ENCODE measurements at regions not wholly inside any gene's neighbourhood (a gene's known extent, or its start where the extent isn't known, plus 50 kb on each side); places are given as distances from the start of the nearest gene placed in this dataset.
A peak's percentile ranks its signal among the peaks of the same experiment; 100 is the strongest.

DNA sequence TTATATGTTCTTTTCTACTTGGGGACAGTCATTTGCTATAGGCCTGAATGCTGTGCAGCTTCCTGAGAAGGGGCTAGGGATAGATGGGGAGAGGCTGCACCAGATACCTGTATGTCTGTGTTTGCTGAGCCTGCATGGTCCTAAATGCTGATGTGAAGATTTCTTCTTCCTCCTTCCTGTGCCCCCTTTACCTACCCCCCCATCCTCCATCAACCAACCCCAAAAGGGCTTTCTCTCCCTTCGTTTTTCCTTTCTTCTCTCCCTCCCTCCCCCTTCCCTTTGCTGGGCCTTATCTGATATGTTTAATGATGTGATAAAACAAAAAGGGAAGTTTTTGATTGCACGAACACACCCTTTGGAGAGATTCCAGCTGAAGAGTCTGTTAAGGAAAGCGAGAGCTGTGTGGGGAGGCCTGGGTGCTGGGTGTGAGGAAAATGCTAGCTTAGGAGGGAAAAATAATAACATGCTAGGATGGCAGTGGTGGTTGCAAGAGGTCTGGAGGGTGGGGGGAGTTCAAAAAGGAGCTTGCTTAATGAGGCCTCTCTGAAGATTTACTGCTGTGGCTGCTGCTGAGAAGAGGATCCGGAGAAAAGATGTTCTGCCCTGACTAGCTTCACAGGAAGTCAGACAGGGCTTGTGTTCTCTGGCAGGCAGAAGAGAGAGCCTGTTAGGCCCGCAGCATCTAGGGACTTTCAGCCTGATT lies 101.8 kb downstream of the SAMD9 start:
- DNase-seq (ENCODE audit: low spot score), result no peak

DNA sequence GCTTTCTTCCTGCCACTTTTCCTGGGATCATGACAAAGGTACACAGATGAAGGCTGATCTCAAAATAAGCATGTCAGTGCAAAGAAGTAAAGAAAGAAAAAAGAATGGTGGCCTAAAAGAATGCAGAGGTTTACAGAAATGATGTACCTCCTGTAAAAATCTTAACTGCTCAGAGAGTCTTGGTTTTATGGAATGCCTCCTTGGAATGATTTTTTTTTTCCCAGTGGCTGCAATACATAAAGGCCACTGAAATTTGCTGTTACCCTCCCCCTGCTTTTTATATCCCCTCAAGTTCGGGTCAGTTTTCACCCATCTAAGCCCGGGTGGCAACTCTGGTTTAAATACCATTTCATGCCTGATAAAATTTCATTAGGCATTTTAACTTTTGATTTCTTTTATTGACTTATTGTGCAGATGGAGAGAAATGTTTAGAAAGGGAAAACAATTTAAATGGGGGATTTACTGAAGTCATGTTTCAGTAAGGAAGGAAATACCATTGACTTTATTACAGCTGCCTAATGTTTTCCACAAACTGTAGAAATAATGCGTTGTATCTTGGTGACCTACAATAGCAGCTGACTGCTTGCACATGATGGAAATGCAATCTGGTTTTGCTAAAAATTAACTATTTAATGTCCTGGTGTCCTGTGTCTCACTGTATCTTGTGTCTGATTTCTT lies 102.5 kb downstream of the SAMD9 start:
- DNase-seq (ENCODE audit: low spot score), result no peak

DNA sequence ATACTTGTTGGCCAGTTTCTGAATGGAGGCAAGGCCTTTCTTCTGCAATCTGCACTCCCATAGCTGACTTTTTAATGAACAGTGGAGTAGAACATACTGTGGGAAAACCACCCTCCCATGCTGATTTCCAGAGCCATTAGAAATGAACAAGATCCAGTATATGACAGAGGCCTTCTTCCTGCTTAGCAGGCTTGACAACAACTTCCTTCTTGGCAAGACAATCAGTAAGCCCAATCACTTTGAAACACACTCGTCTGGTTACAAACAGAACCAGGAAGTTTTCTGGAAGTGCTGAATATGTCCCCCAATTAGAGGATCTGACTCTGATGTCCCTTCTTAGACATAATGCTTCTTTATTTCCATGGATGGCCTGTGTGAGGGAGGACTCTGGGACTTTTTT lies 103.4 kb downstream of the SAMD9 start:
- no peak for DNase-seq (ENCODE audit: low spot score)

DNA sequence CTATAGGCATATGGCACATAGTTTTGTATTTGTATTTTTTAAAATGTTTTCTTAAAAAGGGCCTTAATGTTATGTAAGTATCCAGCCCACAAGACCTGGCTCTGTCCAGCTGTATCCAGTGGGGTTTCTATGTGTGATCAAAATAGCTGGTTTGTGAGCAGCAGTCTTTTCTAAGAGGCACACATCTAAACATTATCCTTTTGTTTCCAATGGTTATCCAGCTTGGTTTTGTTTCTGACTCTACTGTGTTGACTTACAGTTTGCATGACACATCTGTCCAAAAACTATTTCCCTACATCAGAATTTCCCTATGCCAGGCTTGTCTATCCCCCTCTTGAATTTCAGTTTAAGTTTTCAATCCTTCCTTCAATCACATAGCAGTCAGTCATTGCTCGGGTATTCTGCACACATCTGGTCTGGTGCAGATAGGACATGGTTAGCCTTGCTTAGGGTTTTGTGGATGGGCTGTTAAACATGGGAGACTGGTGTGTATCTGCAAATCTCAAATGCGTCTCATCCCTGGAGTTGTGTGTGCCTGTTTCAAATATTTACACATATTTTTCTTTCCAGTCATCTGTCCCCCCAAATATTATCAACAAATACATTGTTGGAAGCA lies 104.2 kb downstream of the SAMD9 start:
- DNase-seq (ENCODE audit: low spot score), result no peak

DNA sequence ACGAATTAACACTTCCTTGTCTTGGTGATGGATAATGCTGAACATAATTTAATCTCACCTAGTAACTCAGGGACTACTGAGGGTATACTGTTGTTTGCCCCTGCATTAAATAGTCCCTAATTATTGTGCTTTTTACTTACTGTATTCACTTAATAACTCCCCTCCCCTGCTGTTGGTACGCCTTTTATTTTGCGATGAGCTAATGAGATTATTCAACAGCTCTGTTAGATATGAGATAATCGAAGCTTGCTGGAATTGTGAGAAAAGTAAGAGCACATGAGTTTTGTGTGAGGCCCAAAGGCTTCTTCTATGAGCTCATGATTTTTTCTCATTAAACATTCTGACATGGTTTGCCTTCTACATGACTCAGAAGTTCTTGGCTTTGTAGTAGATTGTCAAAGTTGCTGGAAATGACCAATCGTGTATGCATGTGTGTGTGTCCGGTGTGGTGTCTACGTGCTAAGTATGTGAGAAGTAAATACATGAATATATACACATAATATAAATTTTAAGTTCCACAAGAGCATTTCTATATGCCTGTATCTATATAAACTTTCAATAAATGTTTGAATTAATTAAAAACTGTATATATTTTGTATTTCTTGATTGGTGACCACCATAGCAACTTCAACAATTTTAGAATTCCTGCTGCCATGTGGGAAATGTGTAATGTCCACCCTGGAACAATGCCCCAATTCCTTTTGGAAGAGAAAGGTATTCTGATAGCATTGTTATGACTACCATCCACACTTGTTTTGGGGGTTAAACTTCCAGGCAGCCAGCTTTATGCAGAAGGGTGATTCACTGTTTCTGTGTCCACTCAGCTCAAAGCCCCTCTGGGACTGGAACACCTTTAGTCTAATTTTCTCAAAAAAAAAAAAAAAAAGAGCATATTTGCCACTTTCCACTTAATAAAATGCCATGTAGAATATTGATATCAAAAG lies 106.2 kb downstream of the SAMD9 start:
- DNase-seq (ENCODE audit: low spot score), result no peak

DNA sequence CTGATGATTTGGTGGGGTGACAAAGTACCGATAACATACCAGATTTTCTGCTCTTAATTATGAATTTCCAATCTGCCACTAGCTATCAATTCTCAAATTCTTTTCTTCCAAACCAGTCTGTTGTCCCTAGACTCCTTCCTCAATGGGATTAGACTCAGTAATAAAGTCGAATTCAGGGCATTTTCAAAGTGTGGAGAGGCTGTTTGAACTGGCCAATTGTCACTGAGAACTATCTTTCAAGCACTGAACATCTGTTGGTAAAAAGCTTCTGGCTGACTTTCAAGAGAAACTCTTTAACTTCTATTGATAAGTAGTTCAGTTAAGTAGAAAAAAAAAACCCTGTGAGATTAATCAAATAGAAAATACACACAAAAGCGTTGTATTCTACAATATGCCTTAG lies 108.9 kb downstream of the SAMD9 start:
- peak; percentile 8 for DNase-seq (ENCODE audit: low spot score)

DNA sequence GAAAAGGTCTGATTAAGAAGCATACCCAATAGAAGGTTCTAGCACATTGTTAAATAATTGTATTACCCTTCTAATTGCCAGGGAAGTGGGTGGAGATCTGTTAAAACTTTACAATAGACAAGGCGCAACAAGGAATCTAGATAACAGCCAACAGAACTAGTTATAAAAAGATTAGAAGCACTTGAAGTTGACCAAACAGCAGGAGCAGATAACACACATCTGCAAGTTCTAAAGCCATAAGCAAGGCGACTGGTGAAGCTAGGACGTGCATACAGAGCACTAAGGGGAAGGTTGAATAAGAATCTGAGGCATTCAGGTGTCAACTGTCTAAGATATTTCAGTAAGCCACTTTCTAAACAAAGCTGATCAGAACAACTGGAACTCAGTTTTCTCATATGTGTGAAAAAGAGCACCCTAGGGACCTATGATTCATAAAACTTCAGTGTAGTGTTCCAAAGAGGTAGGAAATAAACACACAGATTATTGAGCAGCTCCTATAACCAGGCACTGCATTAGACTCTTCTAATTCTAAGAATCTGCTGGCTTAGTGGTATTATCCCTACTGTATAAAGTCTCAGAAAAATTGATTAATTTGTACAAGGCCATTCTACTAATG lies 111.2 kb downstream of the SAMD9 start:
- DNase-seq (ENCODE audit: low spot score), result no peak

DNA sequence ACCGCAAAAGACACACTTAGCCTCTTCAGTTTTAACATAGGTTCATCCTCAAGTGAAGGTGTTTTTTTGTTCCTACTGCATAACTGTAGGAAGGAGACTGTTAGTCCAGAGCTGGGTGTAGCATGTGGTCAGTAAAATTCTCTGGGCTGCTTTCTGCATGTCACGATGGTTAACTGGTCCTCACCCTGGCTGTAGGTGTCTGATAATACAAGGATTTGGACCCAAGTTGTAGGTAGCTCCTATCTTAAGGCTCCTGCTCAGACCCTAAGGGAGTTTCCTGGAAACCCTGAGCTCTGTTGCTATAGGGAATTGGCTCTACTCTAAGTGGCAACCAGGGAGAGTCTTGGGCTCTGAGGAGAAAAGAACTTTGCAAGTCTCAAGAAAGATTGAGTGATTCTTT lies 112.9 kb downstream of the SAMD9 start:
- peak; percentile 18 for DNase-seq (ENCODE audit: low spot score)

DNA sequence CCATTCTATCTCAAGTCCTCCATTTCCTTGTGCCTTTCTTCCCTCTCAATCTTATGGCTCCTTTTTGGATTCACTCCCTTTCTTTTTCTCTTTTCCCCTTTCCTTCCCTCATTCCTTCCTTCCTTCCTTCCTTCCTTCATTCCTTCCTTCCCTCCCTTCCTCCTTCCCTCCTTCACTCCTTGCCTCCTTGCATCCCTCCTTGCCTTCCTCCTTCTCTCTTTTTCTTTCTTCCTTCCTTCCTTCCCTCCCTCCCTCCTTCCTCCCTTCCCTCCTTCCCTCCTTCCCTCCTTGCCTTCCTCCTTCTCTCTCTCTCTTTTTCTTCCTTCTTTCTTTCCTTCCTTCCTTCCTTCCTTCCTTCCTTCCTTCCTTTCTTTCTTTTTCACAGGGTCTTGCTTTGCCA lies 120.1 kb downstream of the SAMD9 start:
- no peak for DNase-seq (ENCODE audit: low spot score)

DNA sequence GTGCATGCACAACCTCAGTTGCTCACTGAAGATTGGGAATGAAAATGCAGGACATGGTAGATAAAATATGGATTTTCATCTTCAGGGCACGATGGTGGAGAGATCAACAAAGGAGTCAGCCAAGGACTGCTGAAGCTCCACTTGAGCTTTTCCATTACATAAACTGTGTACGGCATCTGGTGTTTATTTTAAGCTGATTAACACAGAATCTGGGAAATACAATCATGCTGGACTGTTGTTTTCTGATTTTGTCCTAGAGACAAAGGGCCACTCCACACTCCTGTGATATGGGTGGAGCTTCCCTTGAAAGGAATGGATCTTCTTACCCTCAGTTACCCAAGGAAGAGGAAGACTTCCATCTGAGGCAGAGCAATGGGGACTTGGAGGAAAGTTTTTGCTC lies 120.6 kb downstream of the SAMD9 start:
- DNase-seq (ENCODE audit: low spot score), result no peak

DNA sequence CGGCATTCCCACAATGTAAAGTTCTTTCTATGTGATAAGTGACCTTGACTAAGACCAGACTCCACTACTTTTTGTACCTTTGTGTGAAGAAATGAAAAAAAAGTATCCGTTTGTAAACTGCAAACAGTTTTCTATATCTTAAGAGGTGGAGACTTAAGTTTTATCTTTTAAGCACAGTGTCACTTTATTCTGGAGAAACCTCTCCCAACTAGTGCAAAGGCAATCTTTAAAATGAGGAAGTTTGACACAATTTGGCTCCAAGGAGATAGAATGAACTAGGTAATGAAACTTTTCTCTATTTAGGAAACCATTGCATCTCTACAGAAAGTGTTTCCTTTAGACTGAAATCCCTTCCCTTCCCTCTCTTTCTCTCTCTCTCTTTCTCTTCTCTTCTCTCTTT lies 122.9 kb downstream of the SAMD9 start:
- no peak for DNase-seq (ENCODE audit: low spot score)

DNA sequence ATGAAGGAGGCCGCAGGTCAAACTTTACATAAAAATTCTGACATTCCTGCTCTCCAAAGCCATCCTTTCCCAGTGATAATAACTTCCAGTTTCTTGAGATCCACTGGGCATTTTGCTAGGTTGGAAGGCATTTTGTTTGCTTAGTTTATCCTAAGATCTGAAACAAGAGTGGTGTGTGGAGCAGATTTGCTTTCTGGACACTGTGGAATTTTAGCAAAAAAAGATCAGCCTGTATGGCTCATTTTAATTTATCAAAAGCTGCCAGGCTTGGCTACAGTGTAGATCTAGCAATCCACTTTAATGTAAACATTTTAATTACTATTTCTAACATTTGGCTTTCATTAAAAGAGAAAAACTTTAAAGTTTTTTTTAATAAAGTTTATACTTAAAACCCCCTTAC lies 124.8 kb downstream of the SAMD9 start:
- no peak for DNase-seq (ENCODE audit: low spot score)

DNA sequence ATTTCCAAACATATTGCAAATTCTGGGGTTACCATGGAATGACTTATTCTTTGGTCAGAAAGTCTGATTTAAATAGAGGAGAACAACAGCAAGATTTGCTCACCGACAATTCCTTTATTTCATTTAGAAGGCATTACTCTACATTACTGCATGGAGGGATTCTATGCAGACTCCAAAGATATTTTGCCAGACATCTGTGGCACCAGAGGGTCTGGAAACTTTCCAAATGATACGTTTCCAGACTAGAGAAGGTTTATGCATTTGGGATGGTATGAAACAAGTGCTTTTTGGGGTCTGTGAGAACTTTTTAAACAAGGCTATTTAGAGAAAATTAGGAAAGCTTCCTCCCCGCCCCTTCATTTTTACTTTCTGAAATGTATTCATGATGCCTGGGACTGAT lies 125.3 kb downstream of the SAMD9 start:
- DNase-seq (ENCODE audit: low spot score), result no peak

DNA sequence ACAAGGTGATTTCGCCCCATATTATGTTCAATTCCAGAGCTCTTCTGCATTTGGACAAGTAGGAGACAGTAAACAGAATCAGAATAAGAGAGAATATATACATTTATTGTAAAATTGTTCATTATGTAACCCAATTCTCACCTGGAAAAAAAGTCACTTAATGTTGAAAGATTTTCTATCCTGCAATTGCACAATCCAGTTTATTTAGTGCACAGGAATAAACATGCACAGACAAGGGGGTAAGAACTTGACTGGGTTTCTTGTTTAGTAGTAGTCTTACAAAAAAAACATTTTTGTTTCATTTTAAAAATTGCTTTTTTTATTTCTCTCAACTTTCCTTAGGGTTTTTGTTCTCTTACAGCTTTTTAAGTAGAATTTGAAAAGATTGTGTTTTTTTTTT lies 126.6 kb downstream of the SAMD9 start:
- DNase-seq (ENCODE audit: low spot score), result no peak

DNA sequence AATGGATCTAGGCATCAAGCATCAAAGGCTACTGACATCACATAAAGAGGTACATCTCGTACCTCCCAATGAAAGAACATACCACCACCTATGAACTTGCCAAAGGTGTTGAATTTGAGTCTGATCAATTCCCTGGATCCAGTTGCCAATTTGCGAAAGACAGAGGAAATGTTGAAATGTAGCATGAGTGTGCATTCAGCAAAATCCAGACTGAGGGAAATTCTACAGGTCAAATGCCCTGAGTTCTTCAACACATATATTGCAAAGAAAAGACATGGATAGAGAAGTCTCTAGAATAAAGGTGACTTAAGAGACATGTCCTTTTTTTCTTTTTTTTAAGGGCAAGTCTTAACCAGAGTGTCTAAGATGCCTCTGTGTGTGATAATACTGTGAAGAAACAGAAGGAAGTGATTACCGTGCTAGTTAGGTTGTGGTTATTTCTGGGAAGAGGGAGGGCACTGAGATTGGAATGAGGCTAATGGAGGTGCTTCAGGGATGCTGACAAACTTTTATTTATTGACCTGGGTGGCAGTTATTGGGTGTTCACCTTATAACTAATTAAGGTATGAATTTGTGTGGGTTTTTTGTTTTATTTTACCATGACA lies 128.7 kb downstream of the SAMD9 start:
- DNase-seq (ENCODE audit: low spot score), result no peak

DNA sequence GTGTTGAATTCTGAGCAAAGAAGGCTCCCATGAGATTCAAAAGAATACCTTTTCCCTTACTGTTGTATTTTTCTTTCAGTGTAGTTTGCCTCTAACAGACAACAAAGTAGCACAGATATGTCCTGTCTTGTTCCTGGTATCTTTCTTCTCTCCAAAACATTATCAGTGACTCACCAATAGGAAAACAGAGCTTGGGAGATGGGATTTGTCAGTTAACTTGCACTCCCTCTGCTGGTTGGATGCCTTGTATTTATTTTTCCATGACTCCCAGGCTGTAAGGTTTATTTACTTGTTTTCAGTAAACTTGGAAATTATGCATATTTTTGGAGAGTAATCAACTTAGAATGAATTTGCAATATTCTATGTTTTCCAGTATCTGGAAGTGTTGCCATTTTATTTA lies 129.7 kb downstream of the SAMD9 start:
- no peak for DNase-seq (ENCODE audit: low spot score)

DNA sequence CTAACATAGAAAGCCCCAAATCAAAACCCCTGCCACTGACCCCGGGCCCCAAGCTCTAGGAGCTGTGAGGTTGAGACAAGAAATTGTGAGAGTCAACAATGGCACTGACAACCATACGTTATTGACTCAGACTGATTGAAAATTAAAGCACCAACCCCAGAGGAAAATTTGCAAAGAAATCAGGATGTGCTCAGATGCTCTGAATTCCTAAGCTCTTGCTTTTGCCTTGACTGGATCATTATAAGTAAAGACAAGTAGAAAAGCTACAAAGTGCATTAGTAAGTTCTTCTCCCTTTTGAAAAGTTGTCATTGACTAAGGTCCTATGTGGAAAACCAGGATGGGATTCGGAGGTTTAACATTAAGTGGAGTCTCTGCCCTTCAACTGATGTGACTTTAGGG lies 130.2 kb downstream of the SAMD9 start:
- DNase-seq (ENCODE audit: low spot score), result no peak

DNA sequence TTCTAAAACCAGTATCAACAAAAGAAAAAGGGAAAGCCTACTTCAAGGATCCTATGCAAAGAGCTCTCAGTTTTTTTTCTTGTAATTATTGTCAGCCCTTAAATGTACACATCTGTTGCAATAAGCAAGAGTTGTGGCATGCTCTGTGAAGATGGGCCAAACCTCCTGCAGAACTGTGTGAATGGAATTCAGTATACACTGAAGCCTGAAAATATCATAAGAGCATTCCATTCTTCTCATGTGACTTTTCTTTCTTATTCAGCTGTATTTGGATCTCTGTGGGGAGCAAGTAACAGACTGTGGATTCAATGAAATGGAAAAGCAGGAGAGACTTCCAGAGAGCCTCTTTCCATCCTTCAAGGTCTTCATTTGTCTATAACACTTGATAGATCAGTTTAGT lies 130.7 kb downstream of the SAMD9 start:
- no peak for DNase-seq (ENCODE audit: low spot score)

DNA sequence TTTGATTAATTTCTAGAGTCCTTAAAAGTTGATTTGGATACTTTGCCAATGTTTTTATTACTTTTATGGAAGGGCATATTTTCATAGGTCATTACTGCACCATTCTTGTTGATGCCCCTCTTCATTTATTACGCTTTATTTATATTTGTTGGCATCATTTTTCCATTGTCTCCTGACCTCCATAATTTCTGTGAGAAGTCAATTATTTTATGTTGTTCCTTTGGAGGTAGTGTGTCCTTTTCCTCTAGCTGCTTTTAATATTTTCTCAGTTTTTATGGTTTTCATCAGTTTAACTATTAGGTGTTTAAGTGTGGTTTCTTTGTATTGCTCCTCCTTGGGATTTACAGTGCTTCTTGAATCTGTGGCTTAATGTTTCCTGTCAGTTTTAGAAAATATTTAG lies 134.9 kb downstream of the SAMD9 start:
- no peak for DNase-seq (ENCODE audit: low spot score)

DNA sequence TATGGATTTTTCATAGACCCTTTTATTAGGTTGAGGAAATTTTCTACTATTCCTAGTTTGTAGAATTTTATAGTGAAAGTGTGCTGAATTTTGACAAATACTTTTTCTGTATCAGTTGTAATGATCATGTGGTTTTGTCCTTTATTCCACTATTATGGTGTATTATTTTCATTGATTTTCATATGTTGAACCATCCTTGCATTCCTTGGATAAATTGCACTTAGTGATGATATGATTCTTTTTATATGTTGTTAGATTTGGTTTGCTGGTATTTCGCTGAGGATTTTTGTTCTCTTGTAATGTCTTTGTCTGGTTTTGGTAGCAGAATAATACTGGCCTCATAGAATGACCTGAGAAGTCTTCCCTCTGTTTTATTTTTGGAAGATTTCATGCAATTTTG lies 140.6 kb upstream of the CDK6 start:
- DNase-seq (ENCODE audit: low spot score), result no peak

DNA sequence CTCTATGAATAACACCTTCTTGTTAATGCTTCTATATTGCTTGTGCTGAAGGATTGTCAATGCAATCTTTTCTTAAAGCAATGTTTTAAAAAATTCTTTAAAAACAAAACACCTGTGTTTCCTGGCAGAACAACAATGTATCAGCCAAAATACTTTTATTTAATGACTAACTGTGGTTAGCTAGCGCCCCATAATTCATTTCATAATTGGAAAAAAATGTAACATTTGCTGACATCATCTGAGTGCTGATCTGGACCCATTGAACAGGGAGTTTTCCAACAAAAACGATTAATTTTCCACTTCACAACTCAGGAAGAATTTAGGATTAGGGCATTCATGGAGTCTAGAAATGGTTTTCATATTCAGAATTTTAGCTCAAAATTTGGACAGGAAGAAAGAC lies 137.6 kb upstream of the CDK6 start:
- no peak for DNase-seq (ENCODE audit: low spot score)

DNA sequence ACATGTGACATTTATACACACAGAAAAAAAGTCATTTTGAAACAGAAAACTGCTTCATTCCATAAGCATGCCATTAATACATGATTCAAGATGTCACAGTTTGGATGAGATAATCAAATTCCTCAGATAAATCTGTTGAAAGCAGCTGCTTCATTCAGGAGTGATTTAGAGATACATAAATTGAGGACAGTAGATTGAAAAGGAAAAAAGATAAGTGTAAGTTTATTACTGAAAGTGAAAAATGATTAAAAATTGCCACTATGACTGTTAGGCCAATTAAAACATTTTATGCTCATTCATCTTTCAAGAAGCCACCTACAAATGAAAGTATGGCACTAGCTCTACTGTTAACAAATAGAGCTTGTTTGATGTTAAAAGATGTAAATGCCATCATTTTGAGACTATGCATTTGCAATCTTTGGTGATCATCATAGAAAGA lies 136.9 kb upstream of the CDK6 start:
- DNase-seq (ENCODE audit: low spot score), result no peak

Measured in hematopoietic multipotent progenitor cell treated with erythropoietin and hydrocortisone succinate and interleukin-3 and kit ligand, for 15 days (in vitro differentiated cells).